Kidney (tissue), 13 donors: ENCODE measurements at regions not wholly inside any gene's neighbourhood (a gene's known extent, or its start where the extent isn't known, plus 50 kb on each side); places are given as distances from the start of the nearest gene placed in this dataset.

Experiments
- DNase-seq, 5 donors: peaks; one replicate each; pipeline ENCODE4 v3.0.0-alpha.2; 2013 to 2020
- FAIRE-seq: peaks from 2 replicates; lab custom pipeline; 2012; peaks lifted over from hg19 to GRCh38; lab: Jason Lieb, UNC
- H3K27ac ChIP-seq, 2 donors: one replicate each; pipeline ENCODE4 v1.7.0; 2013; ENCODE audit warnings: low read depth in 2 of 2, low read length in 2 of 2, inconsistent platforms in 1 of 2
- H3K27me3 ChIP-seq: one replicate; pipeline ENCODE4 v1.7.1; 2013; ENCODE audit warnings: low read length, inconsistent platforms; ENCODE audit not compliant: control insufficient read depth, insufficient read depth
- H3K36me3 ChIP-seq, 3 donors: one replicate each; pipeline versions ENCODE4 v1.7.0 to v1.7.1; 2013; ENCODE audit warnings: low read length in 3 of 3, control low read depth in 1 of 3, inconsistent platforms in 1 of 3; ENCODE audit not compliant: insufficient read depth in 3 of 3, control insufficient read depth in 2 of 3
- H3K4me1 ChIP-seq, 3 donors: one replicate each; pipeline versions ENCODE4 v1.7.0 to v1.7.1; 2013; ENCODE audit warnings: low read length in 3 of 3, inconsistent platforms in 1 of 3, low read depth in 1 of 3; ENCODE audit not compliant: control insufficient read depth in 2 of 3, insufficient read depth in 2 of 3
- H3K4me3 ChIP-seq, 3 donors: one replicate each; pipeline versions ENCODE4 v1.7.0 to v1.8.1; 2013; ENCODE audit warnings: low read length in 3 of 3, control low read depth in 1 of 3, inconsistent platforms in 1 of 3
- H3K9ac ChIP-seq, 3 donors: one replicate each; pipeline versions ENCODE4 v1.7.0 to v1.7.1; 2013; ENCODE audit warnings: low read length in 3 of 3, control low read depth in 1 of 3, inconsistent platforms in 1 of 3
- H3K9me3 ChIP-seq, 3 donors: one replicate each; pipeline versions ENCODE4 v1.7.0 to v1.7.1; 2013; ENCODE audit warnings: low read length in 3 of 3, control low read depth in 1 of 3, inconsistent platforms in 1 of 3; ENCODE audit not compliant: control insufficient read depth in 2 of 3, insufficient read depth in 1 of 3
- intact Hi-C: fragments of 100-400 bp; cut with DNase I; formaldehyde crosslinking; loops from one replicate; pipeline ENCODE4 v1.11.1; 2022
- TF ChIP-seq, protein P1 (sequence below): IDR thresholded peaks from 3 replicates; pipeline ENCODE4 v1.5.1; 2012; ENCODE audit warnings: mild to moderate bottlenecking, moderate library complexity, borderline replicate concordance; ENCODE audit not compliant: insufficient read depth; ENCODE audit errors: extremely low read depth
- donor health status: control.
- donor health status: control.
- donor health status: control.
- donor health status: control.
- donor health status: control.
- donor health status: DM: yes; HTN: yes; CAD: no.
- donor health status: Normal renal cell carcinoma (clear cell type).

DNA sequence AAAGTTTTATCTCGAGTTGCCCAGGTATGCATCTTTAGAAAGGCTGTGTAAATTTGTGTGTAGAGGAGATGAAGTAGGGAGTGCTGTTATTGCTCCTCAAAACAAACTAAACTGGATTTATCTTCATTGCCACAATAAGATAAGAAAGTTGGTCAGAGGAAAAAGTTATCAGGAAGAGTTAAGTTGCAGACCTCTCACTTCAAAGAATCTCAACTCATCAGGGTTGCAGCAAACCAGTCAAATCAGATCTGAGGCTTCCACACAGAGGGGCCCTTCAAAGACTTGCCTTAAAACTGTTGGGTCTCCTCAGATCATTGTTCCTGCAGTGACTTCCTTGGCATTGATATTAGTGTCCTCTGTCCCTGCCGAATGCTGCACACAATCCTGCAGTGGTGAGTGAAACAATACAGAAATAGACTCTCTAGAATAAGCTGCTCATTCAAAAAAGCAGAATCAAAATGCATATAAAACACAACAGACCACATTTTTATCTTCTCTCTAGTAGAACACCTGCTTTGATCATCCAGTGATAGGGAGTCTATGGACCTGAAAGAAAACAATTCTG is 191.2 kb upstream of the CBLB start:
- H3K9ac ChIP-seq = no peak overlapping the region
- no peaks in the 10 kb centered on the region for H3K36me3 ChIP-seq
- intact Hi-C loops = no loop called here
- FAIRE-seq = no peak
- no peak overlapping the region for H3K4me3 ChIP-seq
- peaks cover 0 to 6% (median 3%) of the 10 kb centered on the region in 3 donors for H3K9me3 ChIP-seq
- H3K4me1 ChIP-seq = no peaks in the 10 kb centered on the region
- DNase-seq = no peak
- TF ChIP-seq, protein P1, sequence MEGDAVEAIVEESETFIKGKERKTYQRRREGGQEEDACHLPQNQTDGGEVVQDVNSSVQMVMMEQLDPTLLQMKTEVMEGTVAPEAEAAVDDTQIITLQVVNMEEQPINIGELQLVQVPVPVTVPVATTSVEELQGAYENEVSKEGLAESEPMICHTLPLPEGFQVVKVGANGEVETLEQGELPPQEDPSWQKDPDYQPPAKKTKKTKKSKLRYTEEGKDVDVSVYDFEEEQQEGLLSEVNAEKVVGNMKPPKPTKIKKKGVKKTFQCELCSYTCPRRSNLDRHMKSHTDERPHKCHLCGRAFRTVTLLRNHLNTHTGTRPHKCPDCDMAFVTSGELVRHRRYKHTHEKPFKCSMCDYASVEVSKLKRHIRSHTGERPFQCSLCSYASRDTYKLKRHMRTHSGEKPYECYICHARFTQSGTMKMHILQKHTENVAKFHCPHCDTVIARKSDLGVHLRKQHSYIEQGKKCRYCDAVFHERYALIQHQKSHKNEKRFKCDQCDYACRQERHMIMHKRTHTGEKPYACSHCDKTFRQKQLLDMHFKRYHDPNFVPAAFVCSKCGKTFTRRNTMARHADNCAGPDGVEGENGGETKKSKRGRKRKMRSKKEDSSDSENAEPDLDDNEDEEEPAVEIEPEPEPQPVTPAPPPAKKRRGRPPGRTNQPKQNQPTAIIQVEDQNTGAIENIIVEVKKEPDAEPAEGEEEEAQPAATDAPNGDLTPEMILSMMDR = no peak
- no peaks in the 10 kb centered on the region for H3K27me3 ChIP-seq
- no peak overlapping the region for H3K27ac ChIP-seq

- Histone ChIP-seq H3K36me3 (no peaks in the 10 kb centered on the region), H3K27ac (no peak overlapping the region), H3K9me3 (peaks cover 0 to 6% (median 3%) of the 10 kb centered on the region in 3 donors), H3K4me1 (no peaks in the 10 kb centered on the region), H3K9ac (no peak overlapping the region), H3K27me3 (no peaks in the 10 kb centered on the region), H3K4me3 (no peak overlapping the region)
- TF ChIP-seq, protein P1 = no peak
- intact Hi-C loops = no loop called here
- FAIRE-seq (peak; percentile 65), DNase-seq (no peak)
Measured at GRCh38 chr3:106063909-106064308, 195.1 kb upstream of the CBLB start.

GRCh38 chr3:106065831-106066230 is 197.0 kb upstream of the CBLB start:
- H3K4me3 ChIP-seq = no peak overlapping the region
- H3K4me1 ChIP-seq = no peaks in the 10 kb centered on the region
- no peak overlapping the region for H3K27ac ChIP-seq
- H3K27me3 ChIP-seq = no peaks in the 10 kb centered on the region
- intact Hi-C loops = no loop called here
- no peaks in the 10 kb centered on the region for H3K36me3 ChIP-seq
- no peak for DNase-seq
- TF ChIP-seq, protein P1 = no peak
- no peak overlapping the region for H3K9ac ChIP-seq
- no peak for FAIRE-seq
- H3K9me3 ChIP-seq = peaks cover 0 to 6% (median 3%) of the 10 kb centered on the region in 3 donors

- DNase-seq (no peak), FAIRE-seq (no peak)
- no peak overlapping the region for H3K9ac ChIP-seq
- H3K36me3 ChIP-seq = no peaks in the 10 kb centered on the region
- TF ChIP-seq, protein P1 = no peak
- H3K4me1 ChIP-seq = no peaks in the 10 kb centered on the region
- intact Hi-C loops = no loop called here
- no peak overlapping the region for H3K4me3 ChIP-seq
- peaks cover 0 to 6% (median 3%) of the 10 kb centered on the region in 3 donors for H3K9me3 ChIP-seq
- H3K27ac ChIP-seq = no peak overlapping the region
- H3K27me3 ChIP-seq = no peaks in the 10 kb centered on the region
Measured at GRCh38 chr3:106067711-106068110, 198.9 kb upstream of the CBLB start.
